OCI-LY7 (cell line): ENCODE measurements at regions not wholly inside any gene's neighbourhood (a gene's known extent, or its start where the extent isn't known, plus 50 kb on each side); places are given as distances from the start of the nearest gene placed in this dataset.

Experiments used
- CTCF ChIP-seq: fragments of 200-600 bp; sonication (generic); conservative IDR thresholded peaks from 2 replicates; pipeline ENCODE4 v1.5.1; 2014; ENCODE audit warnings: mild to moderate bottlenecking, antibody characterized with exemption, low read length, moderate library complexity, mixed read lengths
- EZH2phosphoT487 ChIP-seq: fragments of 200-600 bp; sonication (generic); IDR thresholded peaks from 2 replicates; pipeline ENCODE4 v1.6.1; 2018; ENCODE audit warnings: low read depth, borderline replicate concordance, mild to moderate bottlenecking, mixed run types, antibody characterized with exemption, low read length, moderate library complexity, mixed read lengths

- TF ChIP-seq CTCF (no peak), EZH2phosphoT487 (no peak)
These were observed 123.4 kb downstream of the VAPA start for GRCh38 chr18:10037181-10037580.
